ENCODE measurements at regions not wholly inside any gene's neighbourhood (a gene's known extent, or its start where the extent isn't known, plus 50 kb on each side); places are given as distances from the start of the nearest gene placed in this dataset.

GRCh38 chr9:87081503-87081902 lies 134.2 kb upstream of the GAS1 start:
- DNase-seq (ENCODE audit: low read depth, low spot score), result no peak
- Histone ChIP-seq H3K27ac (ENCODE audit: low read depth, low read length) (no peak overlapping the region), H3K4me3 (ENCODE audit: low read depth, low read length) (no peak overlapping the region), H3K9me3 (ENCODE audit: control insufficient read depth, insufficient read depth, low read length) (peaks cover 13% of the 10 kb centered on the region), H3K27me3 (ENCODE audit: control insufficient read depth, insufficient read depth, low read length) (no peaks in the 10 kb centered on the region)
- ChIA-PET CTCF (interaction anchor here (0.5 kb wide), 1 partner anchor 595 kb away, joined by 3 read pairs; no protein-coding TSS in a partner anchor), POLR2A (no interaction called here)
- TF ChIP-seq CTCF (IDR thresholded peaks at IDR 0.05; ENCODE audit: low read depth, low read length), result no peak

GRCh38 chr9:87083986-87084385 lies 136.7 kb upstream of the GAS1 start:
- ChIA-PET CTCF (no interaction called here), POLR2A (no interaction called here)
- no peaks in the 10 kb centered on the region for H3K27me3 ChIP-seq (ENCODE audit: control insufficient read depth, insufficient read depth, low read length)
- DNase-seq (ENCODE audit: low read depth, low spot score), result no peak
- H3K4me3 ChIP-seq (ENCODE audit: low read depth, low read length), result no peak overlapping the region
- TF ChIP-seq CTCF (IDR thresholded peaks at IDR 0.05; ENCODE audit: low read depth, low read length), result no peak
- no peak overlapping the region for H3K27ac ChIP-seq (ENCODE audit: low read depth, low read length)
- H3K9me3 ChIP-seq (ENCODE audit: control insufficient read depth, insufficient read depth, low read length), result peaks cover 13% of the 10 kb centered on the region

- H3K27ac ChIP-seq (ENCODE audit: low read depth, low read length), result no peak overlapping the region
- H3K9me3 ChIP-seq (ENCODE audit: control insufficient read depth, insufficient read depth, low read length), result peaks cover 13% of the 10 kb centered on the region
- no peak overlapping the region for H3K4me3 ChIP-seq (ENCODE audit: low read depth, low read length)
- TF ChIP-seq CTCF (IDR thresholded peaks at IDR 0.05; ENCODE audit: low read depth, low read length), result no peak
- ChIA-PET CTCF (no interaction called here), POLR2A (no interaction called here)
- H3K27me3 ChIP-seq (ENCODE audit: control insufficient read depth, insufficient read depth, low read length), result no peaks in the 10 kb centered on the region
- DNase-seq (ENCODE audit: low read depth, low spot score), result no peak
These were observed 137.1 kb upstream of the GAS1 start for GRCh38 chr9:87084407-87084806.

GRCh38 chr9:87085073-87085472 lies 137.8 kb upstream of the GAS1 start:
- POLR2A ChIA-PET, result no interaction called here
- Histone ChIP-seq H3K27me3 (ENCODE audit: control insufficient read depth, insufficient read depth, low read length) (no peaks in the 10 kb centered on the region), H3K27ac (ENCODE audit: low read depth, low read length) (no peak overlapping the region), H3K4me3 (ENCODE audit: low read depth, low read length) (no peak overlapping the region), H3K9me3 (ENCODE audit: control insufficient read depth, insufficient read depth, low read length) (peaks cover 13% of the 10 kb centered on the region)
- no peak for TF ChIP-seq CTCF (IDR thresholded peaks at IDR 0.05; ENCODE audit: low read depth, low read length)
- no peak for DNase-seq (ENCODE audit: low read depth, low spot score)
- CTCF ChIA-PET, result no interaction called here

- CTCF ChIA-PET, result no interaction called here
- Histone ChIP-seq H3K9me3 (ENCODE audit: control insufficient read depth, insufficient read depth, low read length) (peaks cover 13% of the 10 kb centered on the region), H3K4me3 (ENCODE audit: low read depth, low read length) (no peak overlapping the region), H3K27ac (ENCODE audit: low read depth, low read length) (no peak overlapping the region), H3K27me3 (ENCODE audit: control insufficient read depth, insufficient read depth, low read length) (no peaks in the 10 kb centered on the region)
- POLR2A ChIA-PET, result no interaction called here
- TF ChIP-seq CTCF (IDR thresholded peaks at IDR 0.05; ENCODE audit: low read depth, low read length), result no peak
- DNase-seq (ENCODE audit: low read depth, low spot score), result no peak
These were observed 138.2 kb upstream of the GAS1 start for GRCh38 chr9:87085521-87085920.
